Fibroblast of mammary gland (primary cell): ENCODE measurements at regions not wholly inside any gene's neighbourhood (a gene's known extent, or its start where the extent isn't known, plus 50 kb on each side); places are given as distances from the start of the nearest gene placed in this dataset.

Experiments used
- DNase-seq: peaks from one replicate; pipeline ENCODE4 v3.0.0-alpha.2; 2010; ENCODE audit warnings: low read depth
- H3K4me3 ChIP-seq: 2 replicates; pipeline ENCODE4 v1.5.1; 2011; ENCODE audit warnings: low read depth, mild to moderate bottlenecking, low read length, moderate library complexity; ENCODE audit not compliant: control insufficient read depth
- CTCF ChIP-seq: conservative IDR thresholded peaks from 2 replicates; pipeline ENCODE4 v1.5.1; 2011; ENCODE audit warnings: low read depth, low read length, inconsistent platforms; ENCODE audit not compliant: control insufficient read depth, insufficient read depth

- DNase-seq, result peak; percentile 33
- H3K4me3 ChIP-seq, result no peak overlapping the region
- peak; percentile 43 for TF ChIP-seq CTCF
These were observed 927.3 kb upstream of the RAG2 start for GRCh38 chr11:37525336-37525735.

GRCh38 chr11:37519781-37520180 lies 921.7 kb upstream of the RAG2 start:
- TF ChIP-seq CTCF, result no peak
- DNase-seq, result peak; percentile 25
- no peak overlapping the region for H3K4me3 ChIP-seq

GRCh38 chr11:37512156-37512780 lies 914.2 kb upstream of the RAG2 start:
- no peak for TF ChIP-seq CTCF
- no peak overlapping the region for H3K4me3 ChIP-seq
- peak; percentile 20 for DNase-seq

GRCh38 chr11:37511425-37511933 lies 913.4 kb upstream of the RAG2 start:
- H3K4me3 ChIP-seq, result no peak overlapping the region
- DNase-seq, result peak; percentile 77
- TF ChIP-seq CTCF, result no peak

- no peak for TF ChIP-seq CTCF
- H3K4me3 ChIP-seq, result no peak overlapping the region
- no peak for DNase-seq
These were observed 911.5 kb upstream of the RAG2 start for GRCh38 chr11:37509506-37509905.

GRCh38 chr11:37506531-37506930 lies 908.5 kb upstream of the RAG2 start:
- H3K4me3 ChIP-seq, result no peak overlapping the region
- no peak for TF ChIP-seq CTCF
- peak; percentile 28 for DNase-seq
